ENCODE measurements at regions not wholly inside any gene's neighbourhood (a gene's known extent, or its start where the extent isn't known, plus 50 kb on each side); places are given as distances from the start of the nearest gene placed in this dataset.

GRCh38 chr20:22465622-22466446 is 118.5 kb downstream of the FOXA2 start:
- DNase-seq, result no peak

DNA sequence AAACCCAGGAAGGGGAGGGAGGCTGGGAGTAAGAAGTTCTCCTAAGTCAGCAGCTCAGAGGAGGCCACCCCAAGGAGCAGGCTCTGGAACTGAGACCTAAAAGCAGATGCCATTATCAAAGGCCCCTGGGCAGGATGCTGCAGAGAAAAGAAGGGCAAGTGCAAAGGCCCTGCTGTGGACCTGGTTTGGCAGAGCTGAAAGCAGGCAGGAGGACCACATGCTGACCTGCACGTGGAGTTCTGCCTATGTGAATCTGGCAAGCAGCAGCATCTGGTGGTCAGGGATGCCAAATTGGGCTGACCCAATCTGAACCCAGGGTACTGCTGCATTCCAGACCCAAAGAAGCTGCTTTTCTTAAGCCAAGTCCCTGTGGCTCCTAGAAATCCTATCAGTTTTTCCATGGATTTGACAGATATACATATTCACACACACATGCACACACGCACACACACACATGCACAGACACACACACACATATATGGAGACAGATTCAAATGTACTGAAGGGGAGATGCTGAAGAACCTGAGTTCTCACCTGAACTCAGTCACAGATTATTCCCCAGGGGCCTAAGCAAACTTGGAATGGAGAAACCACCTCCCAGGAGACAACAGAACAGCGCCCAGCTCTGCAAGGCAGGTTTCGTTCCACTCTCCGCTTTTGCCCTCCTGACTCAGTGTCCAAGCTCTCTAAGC is 119.9 kb downstream of the FOXA2 start:
- DNase-seq, result no peak

DNA sequence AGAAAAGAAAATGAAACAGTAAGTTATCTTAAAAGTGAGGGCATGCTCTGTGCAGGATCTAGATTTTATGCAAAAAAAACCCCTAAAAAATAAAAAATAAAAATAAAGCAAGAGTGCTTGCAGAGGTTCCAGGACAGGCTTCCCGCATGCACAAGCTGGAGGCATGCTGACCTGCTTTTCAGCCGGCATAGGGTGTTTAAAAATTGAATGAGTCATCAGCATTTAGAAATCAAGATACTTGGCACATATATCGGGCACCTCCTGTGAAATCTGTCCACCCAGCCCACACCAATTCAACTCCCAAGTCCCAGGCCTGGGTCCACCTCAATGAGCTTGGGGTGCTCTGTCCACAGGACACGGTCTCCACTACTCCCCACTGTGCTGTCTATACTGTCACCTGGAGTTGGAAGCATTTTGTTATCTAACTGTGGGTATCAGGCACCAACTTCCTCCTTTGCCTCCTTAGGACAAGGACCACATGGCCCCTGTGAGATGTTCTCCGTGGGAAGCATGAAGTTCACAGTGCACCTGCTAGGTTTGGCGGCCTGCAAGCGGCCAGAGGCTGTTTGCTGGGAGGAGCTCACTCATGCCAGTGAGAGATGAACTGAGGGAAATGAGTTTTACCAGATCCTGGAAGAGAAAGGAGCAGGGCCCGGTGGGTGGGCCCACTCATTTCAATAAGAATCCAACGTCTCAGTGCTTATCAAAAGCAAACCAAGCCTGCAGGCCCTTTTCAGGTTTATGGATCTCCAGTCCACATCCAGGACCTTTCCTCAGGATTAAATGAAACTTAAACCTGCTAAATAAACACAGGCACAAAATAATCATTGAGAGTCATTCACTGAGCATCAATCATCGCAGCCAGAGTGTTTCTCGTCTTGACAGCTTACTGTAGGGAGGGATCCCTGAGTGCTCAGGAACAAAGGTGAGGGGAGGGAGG is 121.1 kb downstream of the FOXA2 start:
- DNase-seq, result no peak

GRCh38 chr20:22460803-22461202 is 123.6 kb downstream of the FOXA2 start:
- DNase-seq, result no peak

- DNase-seq, result no peak
Measured at GRCh38 chr20:22460231-22460630, 124.1 kb downstream of the FOXA2 start.

DNA sequence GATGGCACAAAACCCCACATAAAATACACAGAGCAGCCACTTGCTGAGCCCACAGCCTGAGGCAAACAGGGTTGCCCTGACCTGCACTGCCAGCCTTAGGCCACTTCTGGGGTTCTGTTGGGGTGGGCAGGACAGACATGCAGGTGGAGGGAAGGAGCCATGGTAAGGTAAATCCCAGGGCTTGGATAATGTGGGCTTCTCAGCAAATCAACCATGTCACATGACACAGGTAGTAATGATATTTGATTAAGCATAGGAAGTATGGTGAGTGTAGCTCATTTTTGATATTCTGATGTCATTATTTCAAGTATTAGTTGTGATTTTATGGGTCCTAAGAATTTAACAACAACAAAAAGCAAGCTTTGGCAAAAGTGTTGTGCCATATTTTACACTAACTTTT is 124.6 kb downstream of the FOXA2 start:
- no peak for DNase-seq

GRCh38 chr20:22456109-22456508 is 128.3 kb downstream of the FOXA2 start:
- no peak for DNase-seq

GRCh38 chr20:22455259-22455658 is 129.1 kb downstream of the FOXA2 start:
- DNase-seq, result no peak

- no peak for DNase-seq
Measured at GRCh38 chr20:22453244-22454080, 130.9 kb downstream of the FOXA2 start.

DNA sequence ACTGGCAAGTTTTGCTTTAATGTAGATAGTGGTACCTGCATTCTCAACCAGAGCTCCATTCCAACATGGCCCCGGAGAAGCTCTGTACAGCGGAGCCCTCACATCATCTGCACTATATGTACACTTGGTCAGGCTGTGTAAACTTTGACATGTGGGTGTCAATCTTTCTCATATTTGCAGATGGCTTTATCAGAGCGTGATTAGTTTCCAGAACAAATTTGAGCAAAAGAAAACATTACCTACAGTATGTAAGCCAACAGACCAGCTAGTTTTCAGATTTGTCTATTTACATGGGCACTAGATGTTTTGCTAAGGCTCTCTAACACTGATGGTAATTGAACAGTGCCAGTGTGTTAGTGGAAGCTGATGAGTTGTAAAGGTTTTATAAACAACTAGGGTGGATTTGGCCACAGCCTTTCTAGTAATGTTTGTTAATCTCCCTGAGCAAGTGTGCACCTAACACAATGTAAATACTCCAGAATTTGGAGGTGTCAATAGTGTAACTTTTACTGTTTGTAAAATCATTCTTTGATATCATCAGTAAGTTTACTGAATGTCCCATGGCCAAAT is 131.8 kb downstream of the FOXA2 start:
- DNase-seq, result no peak

- no peak for DNase-seq
Measured at GRCh38 chr20:22450537-22450936, 133.8 kb downstream of the FOXA2 start.

DNA sequence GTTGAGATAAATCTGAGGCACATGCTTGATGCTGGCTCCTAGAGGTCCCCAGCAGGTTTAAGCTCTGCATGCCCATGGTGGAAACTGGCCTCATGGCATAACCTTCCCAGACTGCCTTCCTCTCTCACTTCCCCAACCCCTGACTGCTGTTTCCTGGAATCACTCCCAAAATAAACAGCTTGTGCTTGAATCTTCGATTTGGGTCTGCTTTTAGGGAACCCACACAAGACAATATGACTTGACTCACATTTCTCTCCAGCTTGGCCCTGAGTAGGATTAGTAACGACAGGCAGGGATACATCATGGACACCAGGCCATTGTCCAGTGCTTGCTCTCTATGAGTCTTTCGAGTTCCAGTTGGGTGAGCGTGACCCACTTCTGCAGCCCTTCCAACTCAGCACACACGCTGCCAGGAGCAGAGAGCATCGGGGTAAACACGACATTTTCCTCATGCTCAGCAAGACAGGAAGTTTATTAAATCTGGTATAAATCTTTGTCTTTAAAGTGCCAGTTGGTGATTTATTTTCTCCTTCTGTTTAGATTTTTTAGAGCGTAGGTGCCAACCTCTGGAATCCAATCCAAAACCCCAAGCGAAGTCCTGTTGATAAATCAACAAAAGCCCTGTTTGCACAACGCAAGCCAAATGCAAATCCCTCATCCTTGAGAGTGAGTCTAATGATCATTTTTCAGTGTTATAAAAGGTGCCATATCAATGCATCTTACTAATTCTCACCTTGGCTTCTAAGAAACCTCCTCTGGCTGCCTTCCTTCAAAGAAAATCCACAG is 135.0 kb downstream of the FOXA2 start:
- DNase-seq, result no peak

DNA sequence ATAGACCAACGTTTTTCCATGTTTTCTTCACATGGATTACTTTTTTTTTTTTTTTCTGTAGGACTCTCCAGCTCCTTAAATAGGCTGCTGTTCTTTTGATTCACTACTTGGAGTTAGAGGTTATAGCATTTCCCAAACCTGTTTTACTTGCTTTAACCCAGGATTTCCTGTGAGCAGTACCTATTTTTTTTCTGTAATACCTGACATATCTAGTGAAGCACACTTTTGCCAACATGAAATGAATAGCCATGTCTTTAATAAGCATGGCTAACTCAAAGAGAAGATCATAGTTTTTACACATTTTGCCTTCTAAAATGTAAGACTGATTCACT is 137.0 kb downstream of the FOXA2 start:
- no peak for DNase-seq

DNA sequence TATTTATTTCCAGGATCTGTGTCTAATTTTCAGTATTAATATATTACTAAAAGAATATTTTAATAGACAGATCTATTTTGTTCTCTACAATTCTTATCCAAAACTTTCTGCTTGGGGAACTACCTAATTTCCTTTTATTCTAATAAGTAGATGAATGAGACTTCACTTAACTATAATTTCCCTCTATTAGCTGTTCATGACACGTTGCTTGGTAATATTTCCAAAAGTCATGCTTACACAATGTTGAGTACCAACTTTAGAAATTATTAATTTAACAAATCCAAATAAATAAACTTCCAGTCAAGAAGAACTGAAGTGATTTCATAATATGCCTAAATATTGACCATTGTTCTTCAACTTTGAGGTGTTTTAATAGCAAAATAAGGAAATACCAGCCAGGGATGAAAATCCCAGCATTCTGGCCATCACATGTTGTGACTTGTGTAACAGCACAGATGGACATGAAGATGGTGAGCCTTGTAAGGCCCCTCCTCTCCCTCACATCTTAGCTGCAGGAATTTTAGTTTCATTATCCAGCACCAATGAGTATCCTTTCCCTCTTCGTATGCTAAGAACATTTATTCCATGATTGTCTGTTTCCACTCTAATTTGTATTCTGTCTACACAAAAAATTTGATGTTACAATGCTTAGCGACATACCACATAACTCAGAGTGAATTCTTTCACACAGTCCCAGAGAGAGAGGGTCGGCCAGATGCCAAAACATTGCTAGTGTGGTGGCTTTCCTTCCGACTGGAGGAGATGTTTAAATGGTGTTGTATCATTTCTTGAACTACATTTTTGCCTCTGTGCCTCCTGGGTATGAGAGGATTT is 137.5 kb downstream of the FOXA2 start:
- DNase-seq, result no peak

- DNase-seq, result no peak
Measured at GRCh38 chr20:22442318-22442717, 142.1 kb downstream of the FOXA2 start.

- DNase-seq, result no peak
Measured at GRCh38 chr20:22438926-22439325, 145.4 kb downstream of the FOXA2 start.

GRCh38 chr20:22438346-22438745 is 146.0 kb downstream of the FOXA2 start:
- no peak for DNase-seq

GRCh38 chr20:22437354-22437753 is 147.0 kb downstream of the FOXA2 start:
- DNase-seq, result no peak

DNA sequence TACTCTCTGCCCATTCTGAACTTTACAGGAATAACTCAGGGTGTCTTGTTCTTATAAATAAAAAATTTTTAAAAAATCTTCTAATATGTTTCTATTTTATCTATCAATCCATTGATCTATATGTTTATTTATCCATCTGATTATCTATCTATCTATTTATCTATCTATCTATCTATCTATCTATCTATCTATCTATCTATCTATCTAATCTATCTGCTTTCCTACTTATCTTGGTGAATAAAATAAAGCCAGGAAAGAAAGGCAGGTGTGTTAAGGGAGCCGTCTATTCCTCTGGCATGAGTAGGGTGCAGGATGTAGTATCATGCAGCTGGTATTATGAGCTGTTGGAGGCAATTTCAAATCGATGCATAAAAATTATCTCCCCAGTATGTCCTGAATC is 153.0 kb downstream of the FOXA2 start:
- DNase-seq, result no peak

DNA sequence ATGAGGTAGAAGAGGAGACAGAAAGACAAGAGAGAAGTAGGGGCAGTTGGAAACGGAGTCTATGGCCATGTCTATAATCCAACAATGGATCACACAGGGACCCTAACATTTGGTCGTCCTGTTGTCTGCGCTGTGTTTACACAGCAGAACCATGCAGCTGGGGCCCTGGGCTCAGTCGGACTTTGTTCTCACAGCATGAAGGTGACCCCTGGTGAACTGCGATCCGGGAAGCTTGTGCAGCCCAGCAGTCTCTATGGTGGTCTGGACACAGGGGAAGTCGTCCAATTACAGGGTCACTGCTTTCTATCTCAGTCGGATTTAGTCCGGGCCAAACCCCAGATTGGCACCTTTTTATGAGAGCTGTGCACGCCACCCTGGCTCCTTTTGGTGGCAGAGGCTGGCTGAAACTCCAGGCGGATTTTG is 153.6 kb downstream of the FOXA2 start:
- no peak for DNase-seq
